HG03175 (cell line): ENCODE measurements at regions not wholly inside any gene's neighbourhood (a gene's known extent, or its start where the extent isn't known, plus 50 kb on each side); places are given as distances from the start of the nearest gene placed in this dataset.

ENCODE experiments used
- ATAC-seq: cut with Tn5 transposase; IDR thresholded peaks from one replicate; pipeline ENCODE4 v1.9.1; 2021; ENCODE audit warnings: mild to moderate bottlenecking, moderate library complexity; ENCODE audit not compliant: unreplicated experiment

DNA sequence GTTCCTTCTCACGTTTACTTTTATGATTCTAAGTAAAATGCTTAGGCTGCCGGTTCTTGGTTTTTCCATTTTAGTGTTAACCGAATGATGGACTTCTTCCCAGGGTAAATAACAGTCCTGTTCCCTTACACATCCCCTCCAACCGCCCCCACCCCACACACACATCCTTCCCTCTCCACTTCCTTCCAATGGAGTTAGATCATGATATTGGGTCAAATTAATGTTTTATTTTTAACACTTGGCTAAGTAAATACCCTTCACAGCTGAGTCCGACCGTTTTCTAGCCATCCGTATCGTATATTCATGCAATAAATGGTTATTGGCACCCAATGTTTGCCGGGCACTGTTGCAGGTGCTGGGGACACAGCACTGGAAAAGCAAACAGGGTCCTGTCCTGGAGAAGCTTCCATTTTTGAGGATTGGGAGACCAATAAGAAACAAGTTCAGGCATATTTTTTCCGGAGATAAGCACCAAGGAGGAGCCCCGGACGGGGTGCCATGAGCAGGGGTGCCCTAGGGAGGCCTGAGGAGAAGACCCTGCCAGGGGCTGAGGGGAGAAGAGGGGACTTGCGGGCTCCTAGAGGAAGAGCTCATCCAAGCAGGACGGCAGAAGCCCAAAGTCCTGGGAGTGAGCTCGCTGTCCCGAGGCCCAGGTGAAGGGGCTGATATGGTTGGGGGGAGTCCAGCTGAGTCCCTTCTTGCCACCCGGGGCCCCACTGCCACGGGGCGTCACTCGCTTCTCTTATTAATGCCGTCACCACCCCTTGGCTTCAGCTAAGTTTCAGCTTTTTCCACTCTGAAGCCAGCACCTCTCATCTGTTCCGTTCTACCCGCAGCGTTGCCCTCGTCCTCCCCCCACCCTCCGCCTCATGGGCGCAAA, 126.0 kb upstream of the RET start:
- no peak for ATAC-seq

DNA sequence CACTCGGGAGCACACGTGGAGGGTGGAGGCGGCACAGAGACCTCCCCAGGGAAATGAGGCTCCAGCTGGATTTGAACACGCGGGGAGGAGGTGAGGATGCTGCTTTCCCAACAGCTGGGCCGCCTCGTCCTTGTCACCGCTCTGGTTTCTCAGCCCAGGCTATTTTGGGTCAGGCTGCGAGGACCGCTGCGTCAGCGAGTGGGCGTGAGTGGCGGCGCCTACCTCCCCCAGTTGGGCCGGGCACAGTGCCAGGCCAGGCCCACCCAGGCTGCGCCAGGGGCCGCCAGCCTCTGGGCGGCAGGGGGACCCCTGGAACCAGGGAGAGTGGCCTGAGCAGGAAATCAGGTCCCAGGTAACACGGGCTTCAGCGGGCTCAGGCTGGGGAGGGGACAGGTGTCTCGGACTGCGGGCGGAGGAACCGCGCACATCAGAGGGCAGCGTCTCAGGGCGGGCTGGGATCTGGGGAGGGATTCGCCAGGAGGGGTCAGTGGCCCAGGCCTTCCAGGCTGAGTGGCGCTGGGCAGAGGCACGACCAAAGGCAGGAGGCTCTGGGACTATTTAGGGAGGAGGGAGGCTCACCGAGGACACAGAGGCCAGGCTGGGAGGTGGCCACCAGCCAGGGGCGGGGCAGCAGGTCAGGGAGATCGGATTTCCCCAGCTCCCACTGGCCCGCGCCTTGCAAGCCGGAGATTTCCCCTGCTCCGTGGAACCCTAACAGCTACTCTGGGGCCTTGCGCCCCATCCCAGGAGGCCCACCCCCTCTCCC, 125.2 kb upstream of the RET start:
- ATAC-seq, result no peak

DNA sequence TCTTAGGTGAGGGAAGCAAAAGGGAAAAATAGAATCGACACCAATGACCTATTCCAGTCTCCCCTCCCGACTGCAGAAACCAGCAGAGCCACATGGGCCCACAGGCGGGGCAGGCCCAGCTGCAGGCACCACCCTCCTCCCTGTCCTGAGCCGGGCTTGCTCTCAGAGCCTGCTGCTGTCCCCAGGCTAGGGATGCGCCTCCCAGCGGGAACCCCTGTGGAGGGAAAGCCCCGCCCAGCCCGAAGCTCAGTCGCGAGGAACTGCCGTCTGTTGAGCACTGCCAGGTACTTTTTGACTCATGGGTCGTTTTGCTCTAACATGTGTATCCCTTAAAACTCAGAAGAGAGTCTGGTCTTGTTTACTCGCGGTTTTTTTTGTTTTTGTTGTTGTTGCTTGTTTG, 124.5 kb upstream of the RET start:
- no peak for ATAC-seq

DNA sequence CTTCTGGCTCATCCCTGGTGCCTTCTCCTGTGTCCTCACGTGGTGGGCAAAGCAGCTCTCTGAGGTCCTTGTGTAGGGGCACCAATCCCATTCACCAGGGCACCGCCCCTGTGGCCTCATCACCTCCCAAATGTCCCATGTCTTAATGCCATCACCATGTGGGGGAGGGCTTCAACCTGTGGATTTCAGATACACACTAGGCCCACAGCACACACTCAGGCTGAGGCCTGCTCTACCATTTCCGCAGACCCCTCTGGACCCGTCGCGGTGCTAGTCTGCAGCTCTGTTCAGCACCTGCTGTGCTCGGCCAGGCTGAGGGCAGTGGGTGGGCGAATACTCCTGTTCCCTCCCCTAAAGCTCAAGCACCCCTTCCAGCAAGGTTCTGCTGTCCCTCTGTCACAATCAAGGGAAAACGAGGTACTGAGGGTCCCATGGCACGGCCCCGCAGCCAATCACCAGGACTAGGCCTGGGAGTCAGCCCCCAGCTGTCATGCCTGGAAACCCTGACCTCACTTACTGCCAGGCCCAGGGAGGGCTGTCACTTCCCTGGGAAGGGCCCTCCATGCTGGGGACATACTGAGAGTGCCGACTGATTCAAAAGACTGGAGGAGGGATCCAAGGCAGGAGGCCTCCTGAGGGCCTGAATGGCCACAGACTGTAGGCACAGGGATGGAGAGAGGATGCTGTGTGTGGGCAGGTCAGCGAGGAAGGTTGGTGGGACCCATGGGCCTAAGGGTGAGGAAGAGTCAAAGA, 123.8 kb upstream of the RET start:
- no peak for ATAC-seq

- ATAC-seq, result no peak
Measured at GRCh38 chr10:42953684-42954674, 122.9 kb upstream of the RET start.

DNA sequence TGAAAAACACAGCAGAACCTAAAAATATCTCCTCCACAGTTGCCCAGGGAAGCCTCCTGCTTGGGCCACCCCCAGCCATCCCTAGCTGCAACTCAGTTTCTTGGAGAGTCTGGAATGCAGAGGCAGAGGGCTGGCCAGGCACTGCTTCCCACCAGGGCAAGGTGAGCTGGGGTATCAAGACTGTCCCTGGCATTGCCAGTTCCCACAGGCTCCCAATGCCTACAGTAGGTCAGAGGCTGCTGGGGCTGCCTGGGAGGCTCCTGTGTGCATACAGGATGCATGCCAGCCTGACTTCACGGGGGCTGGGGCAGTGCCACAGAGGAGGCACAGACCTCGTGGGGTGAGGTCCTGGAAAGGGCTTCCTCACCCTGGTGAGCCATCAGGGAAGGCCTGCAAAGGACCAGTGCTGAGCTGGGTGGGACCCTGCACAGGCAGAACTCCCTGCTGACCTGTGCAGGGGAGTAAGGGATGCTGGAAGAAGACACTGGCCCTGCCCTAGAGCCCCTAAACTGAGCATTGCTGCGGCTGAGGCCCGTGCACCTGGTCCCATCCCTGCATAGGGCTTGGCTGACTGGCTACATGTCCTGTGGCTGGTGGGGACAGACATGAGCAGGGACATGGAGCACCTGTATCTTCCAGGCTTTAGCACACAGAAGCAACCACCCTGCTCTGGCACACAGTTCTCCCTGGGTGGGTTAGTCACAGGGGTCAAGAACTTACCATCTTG, 121.9 kb upstream of the RET start:
- no peak for ATAC-seq

GRCh38 chr10:42955493-42955889, 121.4 kb upstream of the RET start:
- no peak for ATAC-seq

DNA sequence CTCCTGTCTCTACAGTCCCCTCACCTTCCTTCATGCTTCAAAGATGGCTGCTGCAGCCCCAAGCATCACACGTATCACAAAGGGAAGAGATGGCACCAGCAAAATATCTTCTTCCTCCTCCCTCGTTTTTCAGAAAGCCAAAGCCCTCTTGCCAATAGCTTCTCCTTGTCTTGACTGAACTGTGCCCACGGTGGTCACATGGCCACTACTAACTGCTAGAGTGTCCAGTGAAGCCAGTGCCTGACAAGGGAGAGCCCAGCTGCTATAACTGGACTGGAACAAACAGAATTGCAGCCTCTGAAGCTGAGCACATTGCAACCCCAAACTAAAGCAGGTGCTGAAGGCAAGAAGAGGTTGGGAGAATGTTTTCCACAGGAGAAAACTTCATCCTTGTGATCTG, 120.8 kb upstream of the RET start:
- ATAC-seq, result no peak

DNA sequence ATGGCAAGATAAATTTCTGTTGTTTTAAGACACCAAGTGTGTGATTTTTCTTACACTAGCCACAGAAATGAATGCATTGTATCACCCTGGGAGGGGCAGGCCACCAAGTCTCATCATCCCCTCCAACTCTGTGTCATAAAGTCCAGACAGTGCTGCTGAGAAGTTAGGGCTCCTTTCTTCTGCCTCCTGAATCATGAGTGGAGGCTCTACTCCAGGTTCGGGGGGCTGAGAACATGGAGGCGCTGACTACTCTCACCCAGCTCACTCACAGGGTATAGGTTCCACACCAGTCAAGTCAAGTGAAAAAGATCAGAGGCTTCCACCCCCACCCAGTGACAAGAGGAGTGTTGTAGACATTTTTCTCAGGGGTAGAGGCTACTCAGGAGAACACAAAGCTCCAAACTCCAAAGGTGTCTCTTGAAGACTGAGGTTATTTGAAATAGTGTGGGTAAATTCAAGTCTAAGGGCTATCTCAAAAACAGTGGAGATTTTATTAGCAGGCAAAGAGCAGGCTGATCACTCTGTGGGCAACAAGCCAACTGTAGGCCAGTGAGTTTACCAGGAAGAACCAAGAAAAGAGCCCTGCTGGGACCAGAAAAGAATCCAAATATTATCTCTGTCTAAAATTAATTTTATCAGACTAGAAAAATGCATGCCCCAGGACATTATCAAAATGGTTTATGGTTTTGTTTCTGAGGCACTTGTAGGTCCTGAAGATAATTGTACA, 118.6 kb upstream of the RET start:
- ATAC-seq, result no peak

DNA sequence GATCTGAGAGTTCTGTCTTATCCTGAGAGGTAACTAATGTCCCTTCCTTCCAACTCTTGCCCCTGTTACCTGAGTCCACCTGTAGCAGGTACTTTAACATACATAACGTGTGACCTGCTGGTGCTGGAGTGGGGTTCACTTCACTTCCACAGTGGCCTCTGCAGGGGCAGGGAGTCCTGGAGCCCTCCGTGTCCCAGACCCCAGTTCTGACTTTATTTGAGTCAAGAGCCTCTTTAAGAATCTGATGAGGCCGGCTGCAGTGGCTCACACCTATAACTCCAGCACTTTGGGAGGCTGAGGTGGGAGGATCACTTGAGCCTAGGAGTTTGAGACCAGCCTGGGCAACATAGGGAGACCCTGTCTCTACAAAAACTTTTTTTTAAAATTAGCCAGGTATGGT, 117.0 kb upstream of the RET start:
- ATAC-seq, result no peak

- no peak for ATAC-seq
Measured at GRCh38 chr10:42960491-42960990, 116.3 kb upstream of the RET start.

DNA sequence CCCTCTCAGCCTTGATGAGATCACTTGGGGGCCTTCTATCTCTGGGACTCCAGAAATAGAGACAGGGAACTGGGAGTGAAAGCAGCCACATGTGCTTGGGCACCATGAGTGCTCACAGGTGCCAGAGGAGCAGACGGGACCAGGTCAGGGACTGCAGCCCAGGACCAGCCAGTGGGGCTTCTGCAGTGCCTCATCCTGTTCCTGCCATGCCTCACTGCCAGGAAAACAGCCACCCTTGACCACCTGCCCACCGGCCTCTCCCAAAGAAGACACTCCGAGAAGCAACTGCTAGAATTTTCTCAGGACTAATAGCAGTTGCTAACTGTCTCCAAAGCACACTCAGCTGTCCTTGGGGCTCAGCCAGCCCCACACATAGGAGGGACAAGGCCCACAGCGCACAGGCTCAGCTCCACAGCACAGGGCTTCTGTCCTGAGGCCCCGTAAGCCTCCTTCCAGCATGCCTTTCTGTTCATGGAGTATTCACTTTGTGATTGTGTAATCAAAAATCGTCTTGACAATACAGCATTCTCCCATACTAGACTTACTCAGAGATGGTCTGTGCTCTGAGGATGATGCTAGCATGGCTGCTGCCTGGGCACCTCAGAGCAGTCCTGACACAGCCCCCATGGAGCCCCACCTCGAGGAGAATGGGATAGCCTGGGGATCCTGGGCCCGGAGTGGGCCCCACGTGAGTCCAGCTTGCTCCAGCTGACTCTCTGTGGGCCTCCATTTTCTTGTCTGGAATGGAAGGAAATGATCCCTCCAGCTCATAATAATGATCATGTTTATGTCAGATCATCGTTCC, 115.7 kb upstream of the RET start:
- no peak for ATAC-seq

DNA sequence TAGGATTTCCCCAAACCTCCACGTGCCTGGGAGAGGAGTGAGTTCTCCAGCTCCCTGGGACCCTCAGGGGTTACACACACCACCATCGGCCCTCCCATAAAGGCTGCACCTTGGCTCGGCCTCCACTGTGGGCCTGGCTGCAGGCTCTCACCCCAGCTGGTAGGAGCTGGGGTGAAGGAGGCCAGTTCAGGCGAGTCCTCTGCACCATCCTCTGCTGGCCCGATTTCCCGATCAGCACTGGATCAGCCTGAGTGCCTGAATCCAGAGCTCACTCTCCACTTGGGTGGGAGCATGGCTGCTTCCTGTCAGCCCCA, 115.1 kb upstream of the RET start:
- ATAC-seq, result no peak

DNA sequence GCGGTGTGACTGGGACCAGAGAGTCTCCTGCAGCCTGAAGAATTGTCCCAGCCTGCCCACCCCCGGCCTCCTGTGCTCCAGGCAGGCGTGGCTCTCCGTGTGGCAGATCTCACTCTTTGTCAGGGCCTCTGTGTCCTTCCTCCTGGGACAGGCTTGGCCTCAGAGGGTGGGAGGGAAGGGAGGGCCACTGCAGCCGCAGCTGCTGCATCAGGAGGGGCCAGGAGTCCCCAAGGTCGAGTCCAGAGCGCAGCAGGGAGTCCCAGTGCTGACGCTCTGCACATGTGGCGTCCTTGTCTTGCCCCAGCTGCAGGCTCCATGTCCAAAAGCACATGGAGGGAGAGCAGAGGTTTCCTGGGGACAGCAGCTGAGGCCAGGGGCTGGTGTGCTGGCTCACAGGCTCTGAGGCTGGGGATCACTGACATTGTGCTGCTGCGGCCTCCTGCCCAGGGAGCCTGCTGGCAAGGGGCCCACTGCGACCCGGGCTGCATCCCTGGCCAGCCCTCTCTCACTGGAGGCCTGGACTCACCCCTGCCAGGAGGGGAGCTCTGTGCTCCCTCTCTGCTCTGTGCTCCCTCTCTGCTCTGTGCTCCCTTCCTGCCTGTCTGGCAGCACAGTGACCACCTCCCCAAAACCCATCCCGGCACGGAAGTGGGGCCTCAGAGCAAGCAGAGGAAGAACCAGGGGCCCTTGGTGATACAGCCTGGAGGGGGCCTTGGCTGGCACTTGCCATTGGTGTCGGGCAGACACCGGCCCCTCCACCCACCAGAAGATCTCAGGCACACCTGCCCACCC, 114.6 kb upstream of the RET start:
- ATAC-seq, result no peak

DNA sequence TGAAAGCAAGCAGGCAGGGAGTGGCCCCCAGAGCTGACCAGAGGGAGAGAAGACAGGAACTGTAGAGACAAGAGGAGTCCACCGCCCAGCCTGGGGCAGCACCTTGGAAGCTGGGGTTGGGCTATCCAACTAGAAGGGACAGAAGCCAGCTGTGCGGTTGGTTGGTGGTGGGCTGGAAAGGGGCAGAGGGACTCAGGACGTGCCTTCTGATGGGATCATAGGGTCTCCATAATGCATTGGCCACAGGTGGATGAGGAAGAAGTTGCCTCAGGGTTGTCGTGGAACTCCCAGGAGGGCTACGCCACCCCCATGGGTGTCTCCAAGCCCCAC, 114.0 kb upstream of the RET start:
- ATAC-seq, result no peak

DNA sequence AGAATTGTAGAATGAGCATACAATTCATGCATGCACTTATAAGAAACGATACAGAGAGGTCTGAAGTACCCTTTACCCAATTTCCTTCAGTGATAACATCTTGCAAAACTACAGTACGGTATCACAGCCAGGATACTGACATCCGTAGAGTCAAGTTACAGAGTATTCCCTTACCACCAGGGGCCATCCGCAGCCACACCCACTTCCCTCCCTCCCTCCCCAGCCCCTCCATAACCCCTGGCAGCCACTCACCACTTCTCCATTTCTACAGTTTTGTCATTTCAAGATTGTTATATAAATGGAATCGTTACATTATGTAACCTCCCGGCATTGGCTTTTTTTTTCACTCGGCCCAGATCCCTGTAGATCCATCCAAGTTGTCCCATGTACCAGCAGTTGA, 113.6 kb upstream of the RET start:
- ATAC-seq, result no peak

GRCh38 chr10:42969147-42969546, 107.7 kb upstream of the RET start:
- no peak for ATAC-seq

GRCh38 chr10:42969909-42970308, 107.0 kb upstream of the RET start:
- no peak for ATAC-seq
